ENCODE measurements at regions not wholly inside any gene's neighbourhood (a gene's known extent, or its start where the extent isn't known, plus 50 kb on each side); places are given as distances from the start of the nearest gene placed in this dataset.
"Not testable (repeated sequence)": the region's sequence is repeated elsewhere in the genome, so short reads cannot be mapped to it uniquely, and the experiment has no call there.

- DNase-seq: no peak
These were observed 71.1 kb upstream of the PPP3CA start for GRCh38 chr4:101418466-101418865.

GRCh38 chr4:101418055-101418454, 70.7 kb upstream of the PPP3CA start:
- no peak for DNase-seq

GRCh38 chr4:101417046-101417445, 69.7 kb upstream of the PPP3CA start:
- no peak for DNase-seq

DNA sequence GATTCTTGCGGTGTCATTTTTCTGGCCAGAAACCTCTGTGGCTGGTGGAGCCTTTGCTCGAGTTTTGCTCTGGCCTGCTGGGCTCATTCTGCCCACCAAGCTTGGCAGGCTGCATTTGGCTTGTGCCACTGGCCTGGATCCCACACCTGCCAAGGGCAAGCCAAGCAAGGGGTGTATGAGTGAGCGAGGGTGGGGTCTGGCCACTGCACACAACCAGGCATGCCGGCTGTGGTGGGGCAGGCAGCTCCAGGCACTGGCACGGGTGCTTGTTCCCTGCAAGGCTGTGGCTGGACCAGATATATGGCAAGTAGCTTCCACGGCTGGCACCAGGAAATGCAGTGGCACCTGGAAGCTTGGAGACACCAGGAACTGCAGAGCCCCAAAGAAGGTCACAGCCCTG, 68.6 kb upstream of the PPP3CA start:
- DNase-seq: no peak

GRCh38 chr4:101414496-101414895, 67.2 kb upstream of the PPP3CA start:
- DNase-seq: no peak

DNA sequence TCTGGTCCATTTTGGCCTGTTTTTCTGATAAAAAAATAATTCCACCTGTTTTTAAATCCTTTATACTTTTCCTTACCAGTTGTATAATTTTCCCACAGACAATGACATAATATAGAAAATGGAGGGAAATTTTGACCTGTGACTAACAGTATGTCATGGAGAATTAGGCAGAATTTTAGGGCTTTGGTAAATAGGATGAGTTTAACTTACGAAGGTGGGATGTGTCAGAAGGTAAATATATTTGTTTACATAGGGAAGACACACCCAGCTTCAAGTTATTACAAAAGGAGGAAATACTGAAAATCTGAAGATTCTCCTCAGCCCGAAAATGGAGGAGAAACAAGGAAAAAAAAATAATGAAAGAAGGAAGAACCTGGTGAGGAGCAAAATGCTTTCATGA, 64.6 kb upstream of the PPP3CA start:
- no peak for DNase-seq

- not testable (repeated sequence) for DNase-seq
These were observed 64.1 kb upstream of the PPP3CA start for GRCh38 chr4:101411281-101411910.

- no peak for DNase-seq
These were observed 52.8 kb upstream of the PPP3CA start for GRCh38 chr4:101400096-101400495.

GRCh38 chr4:101398807-101399206, 51.5 kb upstream of the PPP3CA start:
- no peak for DNase-seq
